ENCODE measurements at regions not wholly inside any gene's neighbourhood (a gene's known extent, or its start where the extent isn't known, plus 50 kb on each side); places are given as distances from the start of the nearest gene placed in this dataset.

DNA sequence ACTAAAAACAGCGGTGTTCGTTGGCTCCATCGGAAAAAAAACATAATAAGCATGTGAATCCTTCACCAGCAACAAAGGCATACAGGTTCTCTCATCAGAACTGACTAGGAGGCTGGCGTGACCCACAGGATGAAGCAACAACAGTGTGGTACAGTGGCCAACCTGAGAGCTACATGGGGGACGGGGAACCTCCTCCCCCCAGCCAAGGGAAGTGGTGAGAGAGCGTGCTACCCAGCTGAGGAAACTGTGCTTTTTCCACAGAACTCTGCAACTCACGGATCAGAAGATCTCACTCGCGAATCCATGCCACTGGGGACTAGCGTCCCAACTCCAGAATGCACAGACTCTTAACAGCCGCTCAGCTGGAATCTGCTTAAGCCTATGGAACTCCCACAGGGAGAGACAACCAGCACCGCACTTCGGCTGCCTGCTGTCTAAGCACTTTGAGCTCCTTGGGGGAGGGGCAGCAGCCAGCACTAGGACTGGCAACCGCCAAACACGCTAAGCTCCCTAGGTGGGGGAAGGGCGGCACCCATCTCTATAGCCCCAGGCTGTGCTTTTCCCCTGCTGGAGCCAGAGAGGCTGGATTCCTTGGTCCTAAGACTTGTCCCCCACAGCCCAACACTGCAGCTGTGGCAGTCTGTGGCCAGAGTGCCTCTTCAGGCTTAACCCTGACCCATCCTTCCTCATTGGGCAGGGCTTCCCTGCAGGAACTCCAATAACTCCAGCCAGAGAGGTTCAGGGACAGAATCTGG lies 538.3 kb upstream of the BTBD3 start:
- Histone ChIP-seq H3K9me3 (replicated peaks) (peaks cover 25% of the 10 kb centered on the region), H3K27me3 (ENCODE audit: low read depth) (peaks cover 21% of the 10 kb centered on the region), H3K36me3 (no peaks in the 10 kb centered on the region), H3K4me1 (no peaks in the 10 kb centered on the region), H3K27ac (replicated peaks) (no peak overlapping the region), H3K4me3 (no peak overlapping the region)
- intact Hi-C loops (cut with micrococcal nuclease), result no loop called here
- no peak for TF ChIP-seq CTCF (IDR thresholded peaks at IDR 0.05; ENCODE audit: borderline replicate concordance)
- no peak for DNase-seq

DNA sequence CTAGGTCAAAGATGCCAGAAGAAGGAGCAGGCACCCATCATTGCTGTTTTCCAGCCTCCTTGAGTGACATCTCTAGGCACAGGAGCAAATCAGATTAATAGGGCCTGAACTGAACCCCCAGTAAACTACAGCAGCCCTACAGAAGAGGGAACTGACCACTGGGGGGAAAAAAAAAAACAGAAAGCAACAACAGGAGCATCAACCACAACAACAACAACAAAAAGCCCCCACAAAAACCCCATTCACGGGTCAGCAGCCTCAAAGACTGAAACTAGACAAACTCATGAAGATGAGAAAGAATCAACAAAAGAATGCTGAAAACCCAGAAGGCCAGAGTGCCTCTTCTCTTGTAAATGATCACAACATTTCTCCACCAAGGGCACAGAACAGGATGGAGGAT lies 537.4 kb upstream of the BTBD3 start:
- Histone ChIP-seq H3K4me3 (no peak overlapping the region), H3K27ac (replicated peaks) (no peak overlapping the region), H3K9me3 (replicated peaks) (peaks cover 25% of the 10 kb centered on the region), H3K36me3 (no peaks in the 10 kb centered on the region), H3K4me1 (no peaks in the 10 kb centered on the region), H3K27me3 (ENCODE audit: low read depth) (peaks cover 21% of the 10 kb centered on the region)
- DNase-seq, result no peak
- no peak for TF ChIP-seq CTCF (IDR thresholded peaks at IDR 0.05; ENCODE audit: borderline replicate concordance)
- intact Hi-C loops (cut with micrococcal nuclease), result no loop called here

DNA sequence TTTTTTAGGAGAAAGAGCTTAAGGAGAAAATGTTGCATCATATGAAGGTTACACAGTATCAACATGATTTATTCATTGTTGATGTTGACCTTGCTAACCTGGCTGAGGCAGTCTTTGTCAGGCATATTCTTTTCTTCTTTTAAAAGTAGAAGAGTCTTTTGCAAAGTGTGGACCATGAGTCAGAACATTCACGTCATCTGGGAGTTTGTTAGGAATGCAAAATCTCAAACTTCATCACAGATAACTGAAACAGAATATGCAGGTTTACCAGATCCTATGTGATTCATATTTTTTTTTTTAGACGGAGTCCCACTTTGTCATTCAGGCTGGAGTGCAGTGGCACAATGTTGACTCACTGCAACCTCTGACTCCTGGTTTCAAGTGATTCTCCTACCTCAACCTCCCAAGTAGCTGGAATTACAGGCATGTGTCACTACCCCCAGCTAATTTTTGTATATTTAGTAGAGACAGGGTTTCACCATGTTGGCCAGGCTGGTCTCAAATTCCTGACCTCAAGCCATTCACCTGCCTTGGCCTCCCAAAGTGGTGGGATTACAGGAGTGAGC lies 530.4 kb upstream of the BTBD3 start:
- Histone ChIP-seq H3K27me3 (ENCODE audit: low read depth) (no peaks in the 10 kb centered on the region), H3K4me3 (no peak overlapping the region), H3K36me3 (no peaks in the 10 kb centered on the region), H3K27ac (replicated peaks) (no peak overlapping the region), H3K9me3 (replicated peaks) (peaks cover 9% of the 10 kb centered on the region), H3K4me1 (no peaks in the 10 kb centered on the region)
- TF ChIP-seq CTCF (IDR thresholded peaks at IDR 0.05; ENCODE audit: borderline replicate concordance), result no peak
- DNase-seq, result no peak
- intact Hi-C loops (cut with micrococcal nuclease), result no loop called here

DNA sequence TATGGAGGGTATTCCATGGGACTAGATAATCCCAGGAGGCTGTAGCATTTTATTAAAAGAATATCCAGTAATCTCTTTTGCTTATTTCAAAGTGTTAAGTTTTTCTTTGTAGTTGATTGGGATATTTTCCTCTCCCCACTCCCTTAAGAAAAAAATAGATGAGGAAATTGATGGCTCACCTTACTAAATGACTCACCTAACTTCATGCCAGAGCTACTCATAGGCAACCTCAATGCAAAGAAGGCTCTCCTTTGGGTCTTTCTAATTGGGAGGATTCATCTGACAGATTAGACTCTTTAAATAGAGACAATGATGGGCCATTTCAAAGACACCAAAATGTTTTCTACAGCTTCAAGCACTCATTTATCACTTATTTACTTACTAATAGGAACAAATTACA lies 528.5 kb upstream of the BTBD3 start:
- H3K27ac ChIP-seq (replicated peaks), result no peak overlapping the region
- H3K36me3 ChIP-seq, result no peaks in the 10 kb centered on the region
- no peak for TF ChIP-seq CTCF (IDR thresholded peaks at IDR 0.05; ENCODE audit: borderline replicate concordance)
- no peak overlapping the region for H3K4me3 ChIP-seq
- H3K4me1 ChIP-seq, result no peaks in the 10 kb centered on the region
- H3K9me3 ChIP-seq (replicated peaks), result no peaks in the 10 kb centered on the region
- DNase-seq, result no peak
- intact Hi-C loops (cut with micrococcal nuclease), result no loop called here
- H3K27me3 ChIP-seq (ENCODE audit: low read depth), result no peaks in the 10 kb centered on the region

- Histone ChIP-seq H3K27ac (replicated peaks) (no peak overlapping the region), H3K36me3 (no peaks in the 10 kb centered on the region), H3K4me1 (no peaks in the 10 kb centered on the region), H3K27me3 (ENCODE audit: low read depth) (no peaks in the 10 kb centered on the region), H3K9me3 (replicated peaks) (no peaks in the 10 kb centered on the region), H3K4me3 (no peak overlapping the region)
- intact Hi-C loops (cut with micrococcal nuclease), result no loop called here
- DNase-seq, result no peak
- TF ChIP-seq CTCF (IDR thresholded peaks at IDR 0.05; ENCODE audit: borderline replicate concordance), result no peak
These were observed 526.1 kb upstream of the BTBD3 start for GRCh38 chr20:11391591-11391990.
